GM23248 (cell line): ENCODE measurements at regions not wholly inside any gene's neighbourhood (a gene's known extent, or its start where the extent isn't known, plus 50 kb on each side); places are given as distances from the start of the nearest gene placed in this dataset.

Experiments used
- EZH2 ChIP-seq: fragments of 200-600 bp; sonication (generic); IDR thresholded peaks from 2 replicates; pipeline ENCODE4 v1.6.1; 2018; ENCODE audit warnings: antibody characterized with exemption, mild to moderate bottlenecking; ENCODE audit not compliant: insufficient read depth, poor library complexity, severe bottlenecking
- EZH2phosphoT487 ChIP-seq: fragments of 200-600 bp; sonication (generic); IDR thresholded peaks from 2 replicates; pipeline ENCODE4 v1.6.1; 2018; ENCODE audit warnings: antibody characterized with exemption, moderate library complexity, mild to moderate bottlenecking, low read depth; ENCODE audit not compliant: insufficient read depth

GRCh38 chr13:59459972-59460371 is 703.8 kb downstream of the DIAPH3 start:
- TF ChIP-seq EZH2 (no peak), EZH2phosphoT487 (no peak)
